Fibroblast of the conjunctiva (primary cell): ENCODE measurements at regions not wholly inside any gene's neighbourhood (a gene's known extent, or its start where the extent isn't known, plus 50 kb on each side); places are given as distances from the start of the nearest gene placed in this dataset.
A peak's percentile ranks its signal among the peaks of the same experiment; 100 is the strongest.

Experiments
- DNase-seq: peaks from one replicate; pipeline ENCODE4 v3.0.0-alpha.2; 2010; ENCODE audit warnings: low read depth

- DNase-seq, result no peak
Observed at GRCh38 chr14:101121508-101122139, 218.1 kb upstream of the RTL1 start.

DNA sequence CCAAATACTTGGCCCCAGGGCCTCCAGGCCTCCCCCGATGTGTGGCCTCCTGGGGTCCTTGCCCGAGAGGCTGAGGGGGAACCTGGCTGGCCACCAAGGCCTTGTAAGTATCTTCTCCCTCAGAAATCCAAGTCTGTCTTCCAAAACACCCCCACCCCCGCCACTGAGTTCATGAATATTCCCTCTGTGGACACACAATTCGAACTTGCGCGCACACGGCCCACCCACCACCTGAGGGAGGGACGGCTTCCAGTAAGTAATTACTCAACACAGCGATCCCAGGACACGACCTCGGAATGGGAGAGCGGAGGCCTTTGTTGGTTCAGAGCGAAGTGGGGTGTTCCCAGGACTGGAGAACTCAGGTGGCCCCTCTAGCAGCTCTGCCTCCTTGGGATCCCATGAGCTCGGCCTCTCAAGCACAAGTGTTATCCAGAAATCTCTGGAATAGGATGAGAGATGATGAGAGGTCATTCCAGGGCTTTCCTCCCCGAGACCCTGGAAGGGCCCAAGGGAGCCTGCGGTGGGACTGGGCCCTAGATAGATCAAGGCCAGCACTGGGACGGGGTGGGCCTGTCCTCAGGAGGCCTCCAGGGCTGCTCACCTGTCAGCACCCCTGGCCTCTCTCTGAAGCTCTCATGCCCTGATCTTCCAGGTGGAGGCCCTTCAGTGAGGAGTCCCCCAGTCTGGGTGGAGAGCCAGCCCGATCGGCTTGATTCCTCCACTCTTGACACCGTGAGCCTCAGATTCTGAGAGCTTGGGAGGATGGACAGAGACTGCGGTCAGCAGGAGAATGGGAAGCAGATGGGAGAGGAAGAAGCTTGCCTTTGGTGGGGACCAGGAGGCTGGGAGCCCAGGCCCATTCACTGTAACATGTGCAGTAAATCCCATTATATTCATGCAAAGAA, 219.0 kb upstream of the RTL1 start:
- DNase-seq, result no peak

DNA sequence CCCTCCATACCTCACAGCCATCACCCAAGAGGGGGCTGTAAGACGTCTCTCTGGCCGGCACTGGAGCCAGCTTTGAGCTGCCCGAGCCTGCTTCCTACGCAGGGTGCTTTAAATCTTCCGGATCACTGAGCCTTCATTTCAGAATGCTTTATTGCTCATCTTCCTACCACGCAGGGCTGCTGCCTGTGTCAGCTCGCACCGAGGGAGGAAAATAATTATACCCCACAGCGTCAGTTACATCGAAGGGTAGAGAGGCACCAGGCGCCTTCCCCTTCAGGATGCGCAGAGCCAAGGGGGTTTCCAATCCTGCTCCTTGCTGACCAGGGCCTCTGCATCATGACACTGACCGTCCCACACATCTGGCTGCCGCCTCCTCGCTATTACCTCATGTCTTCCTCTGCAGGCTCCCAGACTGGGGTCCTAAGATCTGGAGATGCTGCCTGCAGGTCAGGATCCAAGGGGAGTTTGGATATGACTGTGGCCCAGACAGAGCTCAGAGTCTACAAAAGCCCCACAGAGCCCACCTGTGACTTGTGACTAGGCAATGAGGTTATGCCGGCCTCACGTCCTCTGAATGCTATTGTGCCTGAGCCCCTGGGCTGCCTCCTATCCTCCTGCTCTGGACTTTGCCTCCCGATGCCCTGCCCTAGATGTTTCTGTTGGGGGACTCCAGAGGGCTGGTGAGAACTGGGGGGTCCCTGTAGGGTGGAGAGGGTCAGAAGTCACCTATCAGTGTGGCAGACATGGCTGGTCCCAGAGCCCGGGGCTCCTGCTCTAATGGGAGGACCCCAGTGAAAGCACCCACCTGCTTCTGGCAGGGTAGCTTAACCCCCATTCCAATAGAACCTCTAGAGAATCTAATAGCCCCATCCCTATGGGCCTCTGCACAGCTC, 220.3 kb upstream of the RTL1 start:
- no peak for DNase-seq

GRCh38 chr14:101124815-101125214, 221.3 kb upstream of the RTL1 start:
- DNase-seq, result no peak

GRCh38 chr14:101125313-101125712, 221.8 kb upstream of the RTL1 start:
- no peak for DNase-seq

DNA sequence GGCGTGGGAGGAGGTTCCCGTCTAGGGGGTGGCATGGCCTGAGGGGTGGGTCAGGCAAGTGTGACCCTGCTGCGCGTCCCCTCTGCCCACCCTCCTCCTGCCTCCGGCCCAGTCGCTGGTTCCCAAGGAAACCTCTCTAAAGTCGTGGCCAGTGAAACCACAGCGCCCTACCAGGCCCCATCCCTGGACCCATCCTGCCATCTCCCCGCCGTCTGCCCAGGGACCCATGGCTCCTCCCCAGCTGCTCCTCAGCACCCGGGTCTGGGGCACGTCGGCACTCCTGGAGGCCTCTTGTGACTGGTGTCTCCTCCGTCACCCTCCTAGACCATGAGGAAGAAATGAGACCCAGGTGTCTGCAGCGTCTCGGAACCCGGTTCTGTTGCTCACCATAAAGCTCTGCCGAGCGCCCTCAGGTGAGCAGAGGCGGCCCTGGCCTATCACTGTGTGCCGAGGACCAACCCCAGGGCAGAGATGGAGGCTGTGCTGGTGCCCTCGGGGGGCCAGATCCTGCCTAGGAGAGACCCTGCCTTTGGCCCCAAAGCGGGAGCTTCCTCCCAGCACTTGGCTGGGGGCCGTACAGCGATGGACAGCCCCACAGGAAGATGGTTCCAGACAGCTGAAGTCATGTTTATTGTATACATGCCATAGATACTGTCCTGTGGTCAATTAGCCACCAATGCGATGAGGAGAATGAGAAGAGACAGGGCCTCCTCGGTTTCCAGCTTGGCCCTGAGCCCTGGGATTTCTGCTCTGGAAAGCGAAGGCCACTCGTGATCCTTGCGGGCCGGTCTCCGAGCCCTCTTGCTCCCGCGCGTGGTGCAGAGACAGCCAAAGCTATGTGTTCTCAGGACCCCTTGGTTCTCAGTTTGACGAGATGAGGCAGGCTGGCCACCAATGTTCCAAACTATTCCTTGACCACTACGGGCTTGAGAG, 222.5 kb upstream of the RTL1 start:
- DNase-seq, result no peak

DNA sequence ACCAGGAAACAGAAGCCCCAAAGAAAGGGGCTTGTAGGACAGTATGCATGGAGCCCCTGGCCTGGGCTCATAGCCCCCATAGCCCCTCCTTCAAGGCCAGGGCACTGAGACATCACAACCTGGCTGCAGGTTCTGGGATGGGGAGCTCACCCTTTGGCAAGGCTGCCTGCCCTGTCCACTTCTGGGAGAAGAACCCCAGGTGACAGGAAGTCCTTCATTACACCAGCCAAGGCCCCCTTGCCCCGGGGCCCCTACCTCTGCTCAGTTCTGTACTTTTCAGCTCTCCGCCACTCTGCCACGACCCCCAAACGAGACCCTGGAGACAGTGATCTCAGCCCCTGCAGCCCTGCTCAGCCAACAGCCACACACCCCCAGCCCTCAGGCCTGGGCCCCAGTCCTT, 223.2 kb upstream of the RTL1 start:
- no peak for DNase-seq

GRCh38 chr14:101127224-101127623, 223.7 kb upstream of the RTL1 start:
- peak; percentile 12 for DNase-seq

DNA sequence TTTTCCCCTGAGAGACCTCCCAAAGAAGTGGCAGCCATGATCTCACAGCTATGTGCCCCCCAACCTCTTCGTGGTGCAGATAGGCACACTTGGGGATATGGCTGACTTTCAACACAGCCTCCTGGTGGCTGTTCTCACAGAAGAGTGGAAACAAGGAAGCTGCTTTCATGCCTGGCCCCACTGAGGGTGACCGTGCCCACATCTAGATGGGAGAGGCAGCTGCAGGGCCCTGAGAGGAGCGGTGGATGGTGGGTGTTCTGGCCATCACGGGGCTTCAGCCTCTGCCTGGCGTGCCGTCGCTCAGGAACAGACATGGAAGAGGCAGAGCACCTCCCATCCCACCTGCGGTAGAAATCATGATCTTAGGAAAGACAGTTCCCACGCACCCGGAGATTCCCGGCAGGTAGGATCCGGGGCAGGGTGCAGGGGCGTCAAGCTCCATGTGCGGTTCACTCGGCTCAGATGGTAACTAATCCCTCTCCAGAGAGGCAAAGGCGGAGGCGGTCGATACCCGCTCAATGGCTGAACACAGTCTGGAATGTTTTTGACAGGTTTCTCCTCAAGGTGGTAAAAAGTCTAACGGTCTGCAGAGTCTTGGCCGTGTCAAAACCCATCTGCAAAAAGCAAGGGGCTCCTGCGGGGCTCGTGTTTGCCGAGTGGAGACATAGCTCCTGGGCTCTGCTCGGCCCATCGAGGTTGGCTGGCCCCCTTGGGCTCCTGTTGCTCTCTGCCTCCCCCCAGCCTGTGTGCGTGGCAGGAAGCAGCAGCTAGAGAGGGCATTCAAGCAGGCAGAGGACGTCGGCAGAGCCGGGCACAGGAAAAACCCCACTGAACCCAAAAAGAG, 225.2 kb upstream of the RTL1 start:
- no peak for DNase-seq

GRCh38 chr14:101129521-101130167, 226.1 kb upstream of the RTL1 start:
- no peak for DNase-seq

DNA sequence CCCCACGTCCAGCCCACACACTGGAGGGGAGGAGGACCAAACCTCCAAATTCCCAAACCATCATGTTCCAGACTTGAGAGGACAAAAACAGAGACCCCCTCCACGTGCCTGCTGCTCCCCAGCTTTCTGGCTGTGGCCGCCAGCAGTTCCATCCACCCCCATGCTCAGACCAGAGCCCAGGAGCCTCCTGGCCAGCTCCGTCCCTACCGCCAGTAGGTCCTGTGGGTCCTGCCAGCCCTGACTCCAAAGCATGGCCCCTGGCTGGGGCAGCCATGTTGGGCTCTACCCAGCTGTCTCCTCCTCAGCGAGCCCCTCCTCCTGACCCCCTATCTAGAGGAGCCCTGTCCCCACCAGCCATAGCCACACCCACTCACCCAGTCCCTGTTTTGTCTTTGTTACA, 227.3 kb upstream of the RTL1 start:
- DNase-seq, result no peak

GRCh38 chr14:101131451-101131916, 228.0 kb upstream of the RTL1 start:
- DNase-seq, result no peak

GRCh38 chr14:101132051-101132571, 228.6 kb upstream of the RTL1 start:
- no peak for DNase-seq

GRCh38 chr14:101132588-101132987, 229.1 kb upstream of the RTL1 start:
- no peak for DNase-seq

- no peak for DNase-seq
Observed at GRCh38 chr14:101133068-101133467, 229.5 kb upstream of the RTL1 start.

- DNase-seq, result no peak
Observed at GRCh38 chr14:101134161-101134631, 230.7 kb upstream of the RTL1 start.

DNA sequence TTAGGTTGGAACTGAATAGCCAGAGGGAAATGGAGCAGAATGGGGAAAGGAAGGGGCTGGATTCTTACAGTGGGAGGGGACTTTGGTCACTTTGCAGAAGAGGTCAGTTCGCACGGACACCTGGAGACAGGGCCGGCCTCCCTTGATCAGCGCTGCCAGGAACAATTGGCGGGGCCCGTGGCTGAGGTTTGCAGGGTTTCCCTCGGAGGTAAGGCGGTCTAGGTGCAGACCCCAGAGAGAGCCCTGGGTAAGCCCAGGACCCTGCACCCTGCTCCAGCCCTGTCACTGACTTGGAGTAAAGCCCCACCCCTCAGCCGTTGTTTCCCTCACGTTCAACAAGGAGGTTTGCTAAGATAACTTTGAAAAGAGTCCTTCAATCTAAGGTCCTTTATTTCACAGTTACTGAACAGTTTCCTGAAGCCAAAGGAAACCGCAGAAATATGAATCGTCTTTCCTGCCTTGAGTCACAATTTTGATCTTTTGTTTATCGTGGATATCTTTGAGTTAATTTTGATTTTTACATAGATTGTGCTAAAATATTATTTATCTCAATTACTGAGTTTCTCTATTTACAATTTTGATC, 231.4 kb upstream of the RTL1 start:
- DNase-seq, result no peak

DNA sequence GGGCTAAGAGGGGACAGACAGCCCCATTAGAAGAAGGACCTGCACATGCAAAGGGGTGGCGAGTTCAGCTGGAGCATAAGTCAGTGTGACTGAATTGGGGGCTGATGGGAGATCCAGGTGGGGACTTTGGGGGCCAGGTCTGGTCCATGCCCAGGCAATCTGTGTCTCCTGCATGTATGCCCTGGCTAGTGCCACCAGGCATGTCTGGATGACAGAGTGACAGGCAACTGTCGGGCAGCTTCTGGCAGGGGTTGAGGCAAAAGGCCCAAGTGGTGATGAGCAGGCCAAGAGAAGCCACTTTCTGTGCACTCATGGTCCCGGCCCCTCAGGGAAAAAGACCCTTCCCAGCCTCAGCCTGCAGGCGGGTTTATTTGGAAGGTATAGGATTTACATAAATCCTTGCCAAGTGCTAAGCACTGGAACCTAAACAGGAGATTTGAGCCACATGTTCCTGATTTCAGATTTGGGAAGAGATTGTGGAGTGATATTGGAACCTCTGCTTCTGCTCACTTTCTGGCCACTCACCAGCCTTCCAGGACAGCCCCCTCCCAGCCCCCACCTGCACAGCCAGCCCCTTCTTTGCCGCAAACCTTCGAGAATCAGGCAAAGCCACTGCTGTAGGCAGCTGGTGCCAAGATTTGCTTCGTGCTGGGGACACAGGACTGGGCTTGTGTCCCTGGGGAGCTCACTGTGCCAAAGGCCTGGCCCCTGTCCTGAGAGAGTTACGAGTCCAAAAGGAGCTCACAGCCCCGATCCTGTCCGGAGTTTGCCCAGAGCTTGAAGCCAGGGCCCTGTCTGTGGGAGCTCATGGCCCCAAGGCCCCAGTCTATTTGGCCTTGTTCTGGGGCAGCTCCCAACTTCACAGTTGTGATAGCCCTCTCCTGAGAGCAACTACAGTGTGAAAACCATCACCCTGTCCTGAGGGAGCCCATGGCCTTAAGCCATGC, 232.5 kb upstream of the RTL1 start:
- no peak for DNase-seq
